HCT116 (cell line): ENCODE measurements at regions not wholly inside any gene's neighbourhood (a gene's known extent, or its start where the extent isn't known, plus 50 kb on each side); places are given as distances from the start of the nearest gene placed in this dataset.

Experiments
- ATAC-seq: fragments of 200-7000 bp; cut with Tn5 transposase; 2 replicates; pipeline ENCODE4 v1.9.1; 2020; ENCODE audit warnings: mild to moderate bottlenecking, moderate library complexity
- BruUV-seq: library from RNA; stranded (reverse); fragments of 400-500 nt; replicated peaks from 2 replicates; lab custom pipeline; 2021; lab: Mats Ljungman, UMichigan
- CTCF ChIA-PET: fragments of 300-600 bp; sonication (Branson Sonifier 250); formaldehyde crosslinking; loops from one replicate; lab custom pipeline; 2021; ENCODE audit warnings: antibody characterized with exemption; lab: Charles Lee
- POLR2A ChIA-PET: fragments of 300-600, 350-600 bp; sonication (Branson Sonifier 250); formaldehyde crosslinking; loops from one replicate; lab custom pipeline; 2021; ENCODE audit warnings: antibody characterized with exemption; lab: Charles Lee
- RAD21 ChIA-PET, 2 experiments: fragments of 300-600 bp; sonication (Branson Sonifier 250); formaldehyde crosslinking; loops; one replicate each; lab custom pipeline; 2023; ENCODE audit warnings: low total read pairs in 2 of 2; ENCODE audit not compliant: uncharacterized antibody in 2 of 2, unreplicated experiment in 2 of 2, low non-redundant PET in 1 of 2; lab: Charles Lee
- DNase-seq: peaks from one replicate; pipeline ENCODE4 v3.0.0-alpha.2; 2010; ENCODE audit warnings: low read depth, low spot score
- H2AFZ ChIP-seq: fragments of 200-600 bp; shearing (Covaris generic), sonication (generic); 2 replicates; pipeline ENCODE4 v1.6.1; 2017; ENCODE audit warnings: low read depth, mixed run types, mixed read lengths, antibody characterized with exemption, low read length; ENCODE audit not compliant: poor library complexity, severe bottlenecking
- H3K27ac ChIP-seq: 2 replicates; pipeline ENCODE4 v1.5.1; 2012; ENCODE audit warnings: low read depth, low read length
- H3K27me3 ChIP-seq: fragments of 200-600 bp; sonication (generic); 2 replicates; pipeline ENCODE4 v1.6.1; 2016; ENCODE audit warnings: mixed run types, low read length, mixed read lengths; ENCODE audit not compliant: insufficient read depth
- H3K36me3 ChIP-seq, 2 experiments: fragments of 200-500 bp in 1 of 2; fragments of 200-600 bp in 1 of 2; sonication (Bioruptor generic) in 1 of 2; sonication (generic) in 1 of 2; 2 replicates each; pipeline versions ENCODE4 v1.5.1 to v1.6.1; 2014 to 2016; ENCODE audit warnings: low read length in 2 of 2, inconsistent platforms in 1 of 2, mixed read lengths in 1 of 2, mixed run types in 1 of 2; ENCODE audit not compliant: insufficient read depth in 2 of 2, control insufficient read depth in 1 of 2
- H3K4me1 ChIP-seq, 2 experiments: fragments of 200-600 bp in 1 of 2; sonication (generic) in 1 of 2; 2 replicates each; pipeline versions ENCODE4 v1.5.1 to v1.6.1; 2012 to 2017; ENCODE audit warnings: low read length in 2 of 2, inconsistent platforms in 1 of 2, mild to moderate bottlenecking in 1 of 2, mixed read lengths in 1 of 2, mixed run types in 1 of 2, moderate library complexity in 1 of 2; ENCODE audit not compliant: insufficient read depth in 2 of 2, control insufficient read depth in 1 of 2
- H3K4me2 ChIP-seq: fragments of 200-600 bp; sonication (generic); 2 replicates; pipeline ENCODE4 v1.6.1; 2017; ENCODE audit warnings: mixed run types, low read length, mixed read lengths
- H3K4me3 ChIP-seq, 2 experiments: fragments of 200-600 bp in 1 of 2; sonication (generic) in 1 of 2; replicated peaks in 1 of 2; 2 replicates each; pipeline ENCODE4 v1.5.1; 2011 to 2016; ENCODE audit warnings: low read length in 2 of 2, control low read depth in 1 of 2, low read depth in 1 of 2, mild to moderate bottlenecking in 1 of 2, mixed read lengths in 1 of 2, mixed run types in 1 of 2
- H3K79me2 ChIP-seq: fragments of 200-600 bp; sonication (generic); 2 replicates; pipeline ENCODE4 v1.6.1; 2017; ENCODE audit warnings: mild to moderate bottlenecking, mixed run types, low read length, moderate library complexity, mixed read lengths; ENCODE audit not compliant: insufficient read depth
- H3K9ac ChIP-seq: fragments of 200-600 bp; sonication (generic); 2 replicates; pipeline ENCODE4 v1.6.1; 2016; ENCODE audit warnings: low read length, mixed read lengths
- H3K9me2 ChIP-seq: fragments of 200-600 bp; sonication (generic), shearing (Covaris generic); 2 replicates; pipeline ENCODE4 v1.6.1; 2017; ENCODE audit warnings: mixed run types, mild to moderate bottlenecking, moderate library complexity; ENCODE audit not compliant: insufficient read depth
- H3K9me3 ChIP-seq, 2 experiments: fragments of 200-500 bp in 1 of 2; fragments of 200-600 bp in 1 of 2; sonication (Bioruptor generic) in 1 of 2; sonication (generic) in 1 of 2; 2 replicates each; pipeline ENCODE4 v1.6.1; 2014 to 2017; ENCODE audit warnings: low read length in 2 of 2, mixed read lengths in 2 of 2, inconsistent platforms in 1 of 2, low read depth in 1 of 2, mild to moderate bottlenecking in 1 of 2, mixed run types in 1 of 2, moderate library complexity in 1 of 2; ENCODE audit not compliant: control insufficient read depth in 1 of 2, insufficient read depth in 1 of 2
- H4K20me1 ChIP-seq: fragments of 200-600 bp; sonication (generic), shearing (Covaris generic); 2 replicates; pipeline ENCODE4 v1.6.1; 2017; ENCODE audit warnings: mixed run types, mild to moderate bottlenecking, moderate library complexity; ENCODE audit not compliant: insufficient read depth
- CBX3 ChIP-seq: IDR thresholded peaks from 2 replicates; pipeline ENCODE4 v1.6.1; 2012; ENCODE audit warnings: low read depth
- CEBPB ChIP-seq: IDR thresholded peaks from 2 replicates; pipeline ENCODE4 v1.6.1; 2012; ENCODE audit warnings: low read depth
- ELF1 ChIP-seq: IDR thresholded peaks from 2 replicates; pipeline ENCODE4 v1.6.1; 2012; ENCODE audit warnings: low read depth, borderline replicate concordance
- EZH2phosphoT487 ChIP-seq: fragments of 200-600 bp; IDR thresholded peaks from 2 replicates; pipeline ENCODE4 v1.6.1; 2018; ENCODE audit warnings: antibody characterized with exemption, borderline replicate concordance
- POLR2A ChIP-seq: IDR thresholded peaks from 2 replicates; pipeline ENCODE4 v1.7.0; 2011; ENCODE audit warnings: borderline replicate concordance; ENCODE audit not compliant: insufficient read depth, insufficient read length; ENCODE audit errors: extremely low read depth
- RAD21 ChIP-seq: IDR thresholded peaks from 2 replicates; pipeline ENCODE4 v1.6.1; 2012; ENCODE audit warnings: low read depth, mild to moderate bottlenecking
- SIN3A ChIP-seq: IDR thresholded peaks from 2 replicates; pipeline ENCODE4 v1.6.1; 2012; ENCODE audit warnings: low read depth
- SP1 ChIP-seq: IDR thresholded peaks from 2 replicates; pipeline ENCODE4 v1.6.1; 2012; ENCODE audit warnings: low read depth
- TCF7L2 ChIP-seq: IDR thresholded peaks from 2 replicates; pipeline ENCODE4 v1.7.0; 2011; ENCODE audit warnings: borderline replicate concordance, inconsistent platforms; ENCODE audit not compliant: insufficient read depth, insufficient read length; ENCODE audit errors: extremely low read depth
- YY1 ChIP-seq: IDR thresholded peaks from 2 replicates; pipeline ENCODE4 v1.6.1; 2011; ENCODE audit warnings: low read length, low read depth, moderate library complexity, mild to moderate bottlenecking; ENCODE audit not compliant: insufficient replicate concordance; ENCODE audit errors: extremely low read depth
- ZFX ChIP-seq: fragments of 450-650 bp; IDR thresholded peaks from 2 replicates; pipeline ENCODE4 v1.6.1; 2017
- ZNF274 ChIP-seq: fragments of 200-500 bp; sonication (Bioruptor generic); IDR thresholded peaks from 2 replicates; pipeline ENCODE4 v1.6.1; 2014; ENCODE audit warnings: mild to moderate bottlenecking, low read depth, low read length, inconsistent platforms
- intact Hi-C: fragments of 100-400 bp; cut with micrococcal nuclease; formaldehyde crosslinking; loops from 2 replicates; pipeline ENCODE4 v1.10.0; 2022
- TF ChIP-seq, protein P1 (sequence below): IDR thresholded peaks from 2 replicates; pipeline ENCODE4 v1.6.1; 2012
- TF ChIP-seq, protein P2 (sequence below): IDR thresholded peaks from 2 replicates; pipeline ENCODE4 v1.6.1; 2012; ENCODE audit warnings: low read depth

DNA sequence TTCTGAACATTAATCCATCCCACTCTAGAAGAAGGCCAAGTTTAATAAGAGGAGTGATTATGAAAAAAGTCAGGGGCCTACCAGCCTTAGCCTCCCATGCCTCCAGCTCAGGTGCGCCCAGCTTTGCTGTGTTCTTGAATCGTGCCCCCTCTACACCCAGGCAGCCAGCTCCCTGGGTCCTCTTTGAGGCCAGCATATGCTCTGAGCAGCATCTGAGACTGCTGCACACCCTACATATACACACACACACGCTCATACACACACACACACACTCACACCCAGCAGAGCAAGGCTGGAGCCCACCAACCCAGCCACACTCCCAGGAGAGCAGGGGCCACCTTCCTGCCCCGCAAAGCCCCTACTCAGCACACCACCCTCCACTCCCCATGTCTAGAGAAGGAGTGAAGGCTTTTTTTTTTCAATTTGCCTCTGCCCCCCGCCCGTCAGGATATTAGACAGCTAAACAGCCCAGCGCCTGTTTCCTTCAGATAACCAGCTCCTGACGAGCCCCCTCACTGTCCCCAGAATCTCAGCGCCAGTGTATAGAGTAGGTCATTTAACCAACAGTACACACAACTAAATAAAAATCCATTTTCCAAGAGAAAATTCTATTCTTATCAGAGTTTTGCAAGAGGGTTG, 121.6 kb downstream of the BUD13 start:
- H3K9me3 ChIP-seq: peaks cover 7 to 10% of the 10 kb centered on the region in 2 experiments; a peak in 2 of 4 replicates
- H3K27me3 ChIP-seq: peaks cover 30% of the 10 kb centered on the region; the same call in 1 of the 2 replicates
- H3K36me3 ChIP-seq: no peaks in the 10 kb centered on the region
- intact Hi-C loops: no loop called here
- H3K4me1 ChIP-seq: no peaks in the 10 kb centered on the region
- no peak overlapping the region for H3K27ac ChIP-seq
- H3K79me2 ChIP-seq: no peaks in the 10 kb centered on the region
- H2AFZ ChIP-seq: no peak overlapping the region
- ChIA-PET CTCF (no interaction called here), POLR2A (no interaction called here), RAD21 (no interaction called here)
- no peak overlapping the region for H3K4me2 ChIP-seq
- H4K20me1 ChIP-seq: no peaks in the 10 kb centered on the region; the same call in 1 of the 2 replicates
- TF ChIP-seq EZH2phosphoT487 (no peak), RAD21 (no peak), POLR2A (no peak), CBX3 (no peak), SIN3A (no peak), ZFX (no peak), ZNF274 (no peak), CEBPB (no peak), SP1 (no peak), ELF1 (no peak), YY1 (no peak), TCF7L2 (no peak)
- TF ChIP-seq, protein P1, sequence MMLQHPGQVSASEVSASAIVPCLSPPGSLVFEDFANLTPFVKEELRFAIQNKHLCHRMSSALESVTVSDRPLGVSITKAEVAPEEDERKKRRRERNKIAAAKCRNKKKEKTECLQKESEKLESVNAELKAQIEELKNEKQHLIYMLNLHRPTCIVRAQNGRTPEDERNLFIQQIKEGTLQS: no peak
- TF ChIP-seq, protein P2, sequence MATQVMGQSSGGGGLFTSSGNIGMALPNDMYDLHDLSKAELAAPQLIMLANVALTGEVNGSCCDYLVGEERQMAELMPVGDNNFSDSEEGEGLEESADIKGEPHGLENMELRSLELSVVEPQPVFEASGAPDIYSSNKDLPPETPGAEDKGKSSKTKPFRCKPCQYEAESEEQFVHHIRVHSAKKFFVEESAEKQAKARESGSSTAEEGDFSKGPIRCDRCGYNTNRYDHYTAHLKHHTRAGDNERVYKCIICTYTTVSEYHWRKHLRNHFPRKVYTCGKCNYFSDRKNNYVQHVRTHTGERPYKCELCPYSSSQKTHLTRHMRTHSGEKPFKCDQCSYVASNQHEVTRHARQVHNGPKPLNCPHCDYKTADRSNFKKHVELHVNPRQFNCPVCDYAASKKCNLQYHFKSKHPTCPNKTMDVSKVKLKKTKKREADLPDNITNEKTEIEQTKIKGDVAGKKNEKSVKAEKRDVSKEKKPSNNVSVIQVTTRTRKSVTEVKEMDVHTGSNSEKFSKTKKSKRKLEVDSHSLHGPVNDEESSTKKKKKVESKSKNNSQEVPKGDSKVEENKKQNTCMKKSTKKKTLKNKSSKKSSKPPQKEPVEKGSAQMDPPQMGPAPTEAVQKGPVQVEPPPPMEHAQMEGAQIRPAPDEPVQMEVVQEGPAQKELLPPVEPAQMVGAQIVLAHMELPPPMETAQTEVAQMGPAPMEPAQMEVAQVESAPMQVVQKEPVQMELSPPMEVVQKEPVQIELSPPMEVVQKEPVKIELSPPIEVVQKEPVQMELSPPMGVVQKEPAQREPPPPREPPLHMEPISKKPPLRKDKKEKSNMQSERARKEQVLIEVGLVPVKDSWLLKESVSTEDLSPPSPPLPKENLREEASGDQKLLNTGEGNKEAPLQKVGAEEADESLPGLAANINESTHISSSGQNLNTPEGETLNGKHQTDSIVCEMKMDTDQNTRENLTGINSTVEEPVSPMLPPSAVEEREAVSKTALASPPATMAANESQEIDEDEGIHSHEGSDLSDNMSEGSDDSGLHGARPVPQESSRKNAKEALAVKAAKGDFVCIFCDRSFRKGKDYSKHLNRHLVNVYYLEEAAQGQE: no peak
- no peaks in the 10 kb centered on the region for H3K9me2 ChIP-seq
- H3K9ac ChIP-seq: no peak overlapping the region
- no peak overlapping the region for H3K4me3 ChIP-seq
- ATAC-seq (no peak), DNase-seq (no peak)
- no TSS peak for BruUV-seq
